ENCODE measurements at regions not wholly inside any gene's neighbourhood (a gene's known extent, or its start where the extent isn't known, plus 50 kb on each side); places are given as distances from the start of the nearest gene placed in this dataset.
A peak's percentile ranks its signal among the peaks of the same experiment; 100 is the strongest.

GRCh38 chr7:109964780-109965179, 1126.1 kb upstream of the LRRN3 start:
- DNase-seq: no peak

DNA sequence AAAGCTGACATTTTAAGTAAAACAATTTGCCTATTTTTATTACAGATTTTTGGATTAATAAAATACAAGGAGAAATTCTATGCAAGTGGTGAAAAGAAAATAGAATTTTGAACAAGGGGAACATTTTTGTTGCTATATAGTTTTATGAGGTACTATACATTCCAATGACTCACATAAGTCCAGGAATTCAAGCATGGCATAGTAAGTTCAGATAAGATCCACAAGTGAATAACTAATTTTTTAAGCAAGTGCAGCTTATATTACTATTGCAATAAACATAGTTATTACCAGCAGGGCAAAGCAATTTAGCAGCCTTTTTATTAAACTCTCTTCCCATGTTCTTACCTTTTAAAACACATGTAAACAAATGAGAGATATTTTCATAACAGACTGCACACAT, 1123.5 kb upstream of the LRRN3 start:
- no peak for DNase-seq

DNA sequence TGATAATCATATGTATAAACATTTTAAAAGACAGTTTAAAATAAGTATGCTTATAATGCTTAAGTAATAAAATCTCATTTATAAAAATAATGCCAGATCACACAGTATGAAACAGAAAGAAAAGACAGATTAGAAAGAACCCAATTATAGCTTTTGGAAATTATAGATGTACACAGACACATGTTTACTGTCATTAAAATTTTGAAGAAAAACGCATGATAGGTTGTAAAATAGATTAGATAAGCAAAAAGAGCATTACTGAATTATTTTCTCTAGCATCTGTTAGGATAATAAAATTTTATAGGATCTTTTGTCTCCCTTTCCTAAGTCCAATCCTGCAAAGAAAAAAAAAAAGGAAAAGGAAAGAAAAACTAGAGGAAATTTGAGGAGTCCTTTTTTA, 1107.3 kb upstream of the LRRN3 start:
- DNase-seq: no peak

GRCh38 chr7:109984729-109985128, 1106.2 kb upstream of the LRRN3 start:
- no peak for DNase-seq

GRCh38 chr7:109986701-109987100, 1104.2 kb upstream of the LRRN3 start:
- no peak for DNase-seq

DNA sequence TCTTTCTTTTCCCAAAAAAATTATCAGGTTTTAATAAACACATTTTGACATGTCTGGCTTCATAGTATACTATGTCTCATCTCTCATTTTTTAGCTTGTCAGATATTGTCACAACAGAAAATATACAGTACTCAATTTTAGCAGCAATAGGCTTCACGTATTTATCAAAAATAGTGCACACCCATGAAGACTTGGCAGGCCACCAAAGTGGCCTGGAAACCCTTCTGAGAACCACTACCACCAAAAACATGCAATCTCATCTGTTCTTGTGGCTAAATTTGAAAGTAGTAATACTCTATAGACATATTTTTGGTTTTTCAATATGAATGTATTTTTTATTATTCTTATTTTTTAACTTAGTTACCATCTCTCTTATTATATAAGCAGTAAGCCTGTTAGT, 1094.5 kb upstream of the LRRN3 start:
- no peak for DNase-seq

- DNase-seq: no peak
Observed at GRCh38 chr7:109996927-109997326, 1094.0 kb upstream of the LRRN3 start.

- no peak for DNase-seq
Observed at GRCh38 chr7:109997837-109998236, 1093.1 kb upstream of the LRRN3 start.

- no peak for DNase-seq
Observed at GRCh38 chr7:110001254-110001938, 1089.5 kb upstream of the LRRN3 start.

GRCh38 chr7:110003827-110004226, 1087.1 kb upstream of the LRRN3 start:
- no peak for DNase-seq

- DNase-seq: no peak
Observed at GRCh38 chr7:110007320-110008063, 1083.4 kb upstream of the LRRN3 start.

DNA sequence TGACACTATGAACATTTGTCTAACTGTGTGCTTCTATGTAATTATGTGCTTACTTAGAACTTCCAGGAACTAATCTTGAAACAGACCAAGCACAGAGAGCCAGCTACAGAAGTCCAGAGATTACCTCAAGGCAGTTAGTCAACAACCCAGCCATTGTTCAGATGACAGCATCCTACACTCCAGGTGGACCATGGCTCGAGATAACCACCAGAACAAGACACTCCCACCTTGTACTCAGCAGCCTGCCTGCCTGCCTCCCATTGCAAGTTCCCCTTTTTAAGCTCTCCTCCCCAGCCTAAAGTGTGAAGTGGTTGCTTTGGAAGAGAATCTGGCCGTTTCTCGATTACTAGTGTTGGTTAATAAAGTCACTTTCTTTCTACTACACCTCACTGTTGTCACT, 1080.6 kb upstream of the LRRN3 start:
- DNase-seq: peak; percentile 7

- no peak for DNase-seq
Observed at GRCh38 chr7:110017405-110017804, 1073.5 kb upstream of the LRRN3 start.

GRCh38 chr7:110027385-110027784, 1063.5 kb upstream of the LRRN3 start:
- no peak for DNase-seq

DNA sequence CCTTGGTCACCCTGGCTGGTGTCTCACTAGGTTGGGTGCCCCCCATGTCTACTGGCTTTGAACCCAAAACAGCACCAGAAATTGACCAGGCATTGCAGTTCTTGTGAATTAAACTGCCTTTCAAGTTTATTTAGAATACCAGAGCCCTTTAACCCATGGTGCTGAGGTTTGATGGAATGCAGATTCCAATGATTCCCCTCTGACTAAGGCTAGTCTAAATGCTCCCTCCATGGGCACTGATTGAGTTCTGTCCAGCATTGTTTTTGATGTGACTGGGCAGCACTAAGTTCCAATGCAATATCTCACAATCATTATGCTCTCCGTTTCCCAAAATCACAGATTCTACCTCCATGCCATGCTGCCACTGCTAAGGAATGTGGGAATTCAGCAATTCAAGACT, 1047.4 kb upstream of the LRRN3 start:
- DNase-seq: no peak

- no peak for DNase-seq
Observed at GRCh38 chr7:110050785-110051184, 1040.1 kb upstream of the LRRN3 start.

- DNase-seq: no peak
Observed at GRCh38 chr7:110051372-110051771, 1039.6 kb upstream of the LRRN3 start.

DNA sequence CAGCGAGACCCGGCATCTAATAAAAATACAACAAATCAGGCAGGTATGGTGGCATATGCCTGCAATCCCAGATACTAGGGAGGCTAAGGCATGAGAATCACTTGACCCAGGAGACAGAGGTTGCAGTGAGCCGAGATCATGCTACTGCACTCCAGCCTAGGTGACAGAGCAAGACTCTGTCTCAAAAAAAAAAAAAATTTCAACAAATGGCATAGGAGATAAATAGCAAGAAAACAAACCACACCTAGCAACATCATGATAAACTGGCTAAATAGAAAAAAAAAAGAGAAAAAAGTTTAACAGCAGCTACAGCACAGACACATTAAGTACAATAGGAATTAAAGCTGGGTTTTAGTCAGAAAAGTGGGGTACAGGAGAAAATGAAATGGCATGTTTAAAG, 1034.6 kb upstream of the LRRN3 start:
- DNase-seq: no peak

GRCh38 chr7:110058401-110058800, 1032.5 kb upstream of the LRRN3 start:
- DNase-seq: no peak

DNA sequence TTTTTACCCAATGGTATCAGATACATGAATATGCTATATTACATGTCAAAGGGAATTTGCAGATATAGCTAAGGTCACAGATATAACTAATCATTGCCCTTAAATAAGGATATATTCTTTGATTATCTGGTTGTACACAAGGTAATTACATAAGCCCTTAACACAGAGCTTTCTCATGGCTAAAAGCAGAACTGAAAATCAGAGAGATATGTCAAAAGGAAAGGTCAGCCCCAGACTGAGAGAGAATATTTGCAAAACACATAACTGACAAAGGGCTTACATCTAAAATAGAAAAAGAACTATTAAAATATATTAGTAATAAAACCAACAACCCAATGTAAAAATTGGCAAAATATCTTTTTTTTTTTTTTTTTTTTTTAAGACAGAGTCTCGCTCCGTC, 1029.5 kb upstream of the LRRN3 start:
- DNase-seq: no peak

GRCh38 chr7:110065121-110065520, 1025.8 kb upstream of the LRRN3 start:
- peak; percentile 81 for DNase-seq

DNA sequence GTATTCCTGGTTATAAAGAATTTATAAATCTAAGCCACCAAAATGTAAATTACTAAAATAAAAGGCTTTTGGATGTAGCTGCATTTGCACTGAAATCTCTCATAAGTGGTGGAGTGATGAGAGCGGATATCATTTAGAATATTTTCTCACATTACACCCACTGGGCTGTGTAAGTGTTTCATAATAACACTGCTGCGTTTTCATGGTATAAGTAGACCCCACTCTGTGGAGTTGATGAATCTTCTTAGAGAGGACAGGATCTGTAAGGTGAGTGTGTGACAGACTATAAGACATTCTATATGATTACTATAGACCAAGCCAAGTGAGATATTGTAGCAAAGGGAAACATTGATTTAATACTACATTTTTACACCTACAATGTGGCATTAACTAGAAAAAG, 1024.1 kb upstream of the LRRN3 start:
- DNase-seq: no peak

GRCh38 chr7:110071192-110071591, 1019.7 kb upstream of the LRRN3 start:
- DNase-seq: no peak

- no peak for DNase-seq
Observed at GRCh38 chr7:110075450-110075849, 1015.5 kb upstream of the LRRN3 start.

DNA sequence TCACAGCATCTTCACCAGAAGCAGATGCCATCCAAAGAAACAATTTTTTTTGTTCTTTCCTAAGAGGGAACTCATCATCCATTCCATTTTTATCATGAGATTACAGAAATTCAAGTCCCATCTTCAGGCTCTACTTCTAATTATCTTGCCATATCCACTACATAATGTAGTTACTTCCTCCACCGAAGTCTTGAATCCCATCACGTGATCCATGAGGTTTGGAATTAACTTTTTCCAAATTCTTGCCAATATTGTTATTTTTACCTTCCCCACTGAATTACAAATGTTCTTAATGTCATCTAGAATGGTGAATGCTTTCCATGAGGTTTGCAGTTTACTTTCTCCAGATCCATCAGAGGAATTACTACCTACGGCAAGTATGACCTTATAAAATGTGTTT, 1014.7 kb upstream of the LRRN3 start:
- DNase-seq: no peak

Data from SHP77 treated with DMSO at 0.1 percent for 48 hours (cell line).